Loucy (cell line): ENCODE measurements at regions not wholly inside any gene's neighbourhood (a gene's known extent, or its start where the extent isn't known, plus 50 kb on each side); places are given as distances from the start of the nearest gene placed in this dataset.

Experiments
- CTCF ChIP-seq: fragments of 200-600 bp; sonication (generic); conservative IDR thresholded peaks from 2 replicates; pipeline ENCODE4 v1.5.1; 2014; ENCODE audit warnings: mild to moderate bottlenecking, antibody characterized with exemption, low read length
- EZH2phosphoT487 ChIP-seq: fragments of 200-600 bp; IDR thresholded peaks from 2 replicates; pipeline ENCODE4 v1.6.1; 2018; ENCODE audit warnings: antibody characterized with exemption, mild to moderate bottlenecking, moderate library complexity, borderline replicate concordance

- TF ChIP-seq CTCF (no peak), EZH2phosphoT487 (no peak)
Measured at GRCh38 chr12:94851396-94852028, 152.0 kb downstream of the NDUFA12 start.
